Activated effector memory CD4-positive, alpha-beta T cell treated with anti-CD3 and anti-CD28 coated beads, Interleukin-2, amount 50 U/mL, for 16 hours (primary cell): ENCODE measurements at regions not wholly inside any gene's neighbourhood (a gene's known extent, or its start where the extent isn't known, plus 50 kb on each side); places are given as distances from the start of the nearest gene placed in this dataset.

Source experiments
- DNase-seq: peaks from one replicate; pipeline ENCODE4 v3.0.0-alpha.2; 2020

DNA sequence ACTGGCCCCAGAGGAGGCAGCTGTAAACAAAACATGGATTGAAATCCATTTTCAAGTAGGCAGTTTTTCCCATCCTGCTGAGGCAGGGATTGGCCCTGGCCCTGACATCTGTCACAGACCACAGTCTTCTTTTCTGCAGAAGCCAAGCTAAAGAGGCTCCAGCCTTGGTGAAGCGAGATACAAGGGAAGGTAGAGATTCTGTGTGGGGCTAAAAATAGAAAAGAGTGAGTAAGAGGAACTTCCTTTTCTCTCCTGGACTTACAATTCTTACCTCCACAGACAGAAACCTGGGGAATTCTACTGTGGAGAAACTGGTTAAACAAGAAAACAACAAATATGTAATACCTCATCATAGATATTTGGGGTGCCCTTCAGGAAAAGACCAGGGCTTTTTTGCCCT is 624.8 kb upstream of the FZD8 start:
- no peak for DNase-seq

DNA sequence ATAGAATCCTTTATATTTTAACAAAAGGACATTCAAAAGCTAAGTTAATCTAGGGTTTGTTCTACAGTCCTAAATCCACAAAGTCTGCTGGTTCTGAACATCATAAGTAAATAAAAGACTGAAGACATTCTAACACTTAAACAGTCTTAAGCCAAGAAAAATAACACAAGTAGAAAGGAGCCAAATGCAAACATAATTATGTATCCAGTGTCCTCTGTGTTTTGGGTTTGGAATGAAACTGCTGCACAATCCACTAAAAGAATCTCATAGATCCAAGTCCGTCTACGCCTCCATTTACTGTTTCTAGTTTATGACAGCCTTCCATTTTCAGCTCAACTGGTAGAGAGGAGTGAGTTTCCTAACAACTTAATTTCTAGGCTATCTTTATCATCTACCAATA is 623.6 kb upstream of the FZD8 start:
- no peak for DNase-seq

DNA sequence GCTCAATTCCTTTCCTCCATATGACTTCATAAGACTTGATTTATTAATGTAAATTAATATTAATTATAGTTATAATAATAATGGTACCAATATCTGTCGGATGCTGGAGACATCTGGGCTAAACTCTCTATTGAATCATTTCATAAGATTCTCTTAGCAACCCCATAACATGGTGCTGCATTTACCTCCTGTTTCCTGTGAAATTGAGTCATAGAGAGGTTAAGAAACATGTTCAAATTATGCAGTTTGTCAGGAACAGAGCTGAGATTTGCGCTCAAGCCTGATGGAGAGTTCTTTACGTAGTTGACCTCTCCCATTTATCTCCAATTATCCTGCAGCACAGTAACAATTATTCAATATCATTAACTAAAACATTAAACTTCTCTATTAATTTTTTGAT is 621.8 kb upstream of the FZD8 start:
- no peak for DNase-seq

DNA sequence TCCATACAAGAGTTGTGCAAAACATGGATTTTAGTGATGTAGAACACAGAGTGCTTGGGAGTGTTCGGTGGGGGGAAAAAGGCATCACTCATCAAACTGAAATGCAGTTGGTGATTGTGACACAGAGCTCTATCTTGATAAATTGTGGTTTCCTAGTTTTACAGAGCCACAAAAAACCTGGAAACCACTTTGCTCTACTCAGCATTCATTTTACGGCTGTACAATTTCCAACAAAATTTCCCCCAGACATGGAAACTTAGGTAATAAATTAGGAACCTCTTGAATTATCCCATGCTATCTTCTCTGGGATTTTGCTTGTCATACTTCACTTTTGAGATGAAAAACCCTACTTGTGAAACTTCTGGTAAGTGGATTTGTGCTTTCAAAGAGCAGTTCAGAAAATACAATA is 614.9 kb upstream of the FZD8 start:
- DNase-seq: no peak

DNA sequence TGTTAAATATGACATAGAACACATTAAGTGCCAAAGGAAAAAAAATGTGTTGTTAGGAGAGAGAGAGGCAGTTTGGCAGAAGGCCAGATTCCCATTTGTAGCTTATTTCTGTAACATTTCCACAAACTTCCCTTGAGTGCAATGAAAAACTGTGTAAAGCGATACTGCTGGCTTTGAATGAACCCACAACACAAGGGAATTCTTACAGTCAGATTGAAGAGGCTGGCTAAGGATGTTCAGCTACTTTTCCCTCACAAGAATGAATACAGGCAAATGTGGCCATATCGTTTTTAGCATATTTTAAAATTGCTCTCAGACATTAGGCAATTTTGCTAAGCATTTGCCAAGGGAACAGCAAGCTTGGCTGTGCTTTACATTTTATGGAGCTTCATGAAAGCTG is 614.1 kb upstream of the FZD8 start:
- no peak for DNase-seq

DNA sequence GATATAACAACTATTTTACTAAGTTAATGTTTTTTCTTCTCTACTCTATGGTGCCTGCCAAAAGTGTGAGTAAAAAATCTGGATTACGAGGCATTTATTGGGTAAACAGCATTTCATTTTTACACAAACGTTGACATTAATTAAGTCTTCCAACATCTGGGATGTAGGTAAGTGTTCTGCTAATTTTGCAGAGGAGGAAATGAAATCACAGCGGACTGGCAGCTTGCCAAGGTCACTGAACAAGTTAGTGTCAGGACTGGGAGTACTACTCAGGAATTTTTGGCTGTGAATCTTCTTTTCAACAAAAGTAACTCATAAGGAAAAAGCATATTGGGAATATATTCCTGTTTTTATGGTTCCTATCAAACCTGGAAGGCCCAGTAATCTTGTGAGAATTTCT is 612.1 kb upstream of the FZD8 start:
- DNase-seq: no peak

DNA sequence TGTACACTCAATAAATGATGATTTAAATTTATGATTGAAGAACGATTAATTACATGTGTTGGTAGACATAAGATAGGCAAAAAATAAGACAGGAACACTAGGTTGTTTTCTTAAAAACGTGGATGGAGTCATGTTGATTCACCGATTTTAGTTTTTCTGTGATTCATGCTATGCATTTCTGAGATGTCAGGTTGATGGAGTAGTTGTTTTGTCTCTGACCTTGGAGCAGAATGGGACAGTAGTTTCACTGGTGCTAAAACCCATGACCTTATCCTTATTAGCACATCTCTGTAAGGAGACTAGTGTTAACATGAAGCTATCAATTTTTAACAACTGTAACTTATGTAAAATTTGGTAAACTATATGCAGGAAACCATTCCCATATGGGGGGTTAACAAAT is 611.6 kb upstream of the FZD8 start:
- no peak for DNase-seq

DNA sequence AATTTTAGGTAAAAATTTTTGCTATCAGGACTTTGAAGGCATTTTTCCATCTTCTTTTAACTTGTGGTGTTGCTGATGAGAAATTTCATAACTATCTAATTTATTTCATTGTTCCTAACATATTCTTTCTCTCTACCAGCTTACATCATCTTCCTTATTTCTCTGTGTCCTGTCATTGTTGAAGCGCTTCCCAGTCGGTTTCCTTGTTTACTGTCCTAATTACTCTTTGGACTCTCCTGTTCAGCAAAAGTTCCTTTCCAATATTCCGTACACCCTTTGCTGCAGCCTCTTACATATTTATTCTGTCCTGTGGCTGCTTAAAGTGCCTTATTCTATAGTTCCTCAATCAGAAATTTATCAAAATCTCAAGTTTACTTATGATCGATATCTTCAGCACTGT is 609.0 kb upstream of the FZD8 start:
- DNase-seq: no peak

DNA sequence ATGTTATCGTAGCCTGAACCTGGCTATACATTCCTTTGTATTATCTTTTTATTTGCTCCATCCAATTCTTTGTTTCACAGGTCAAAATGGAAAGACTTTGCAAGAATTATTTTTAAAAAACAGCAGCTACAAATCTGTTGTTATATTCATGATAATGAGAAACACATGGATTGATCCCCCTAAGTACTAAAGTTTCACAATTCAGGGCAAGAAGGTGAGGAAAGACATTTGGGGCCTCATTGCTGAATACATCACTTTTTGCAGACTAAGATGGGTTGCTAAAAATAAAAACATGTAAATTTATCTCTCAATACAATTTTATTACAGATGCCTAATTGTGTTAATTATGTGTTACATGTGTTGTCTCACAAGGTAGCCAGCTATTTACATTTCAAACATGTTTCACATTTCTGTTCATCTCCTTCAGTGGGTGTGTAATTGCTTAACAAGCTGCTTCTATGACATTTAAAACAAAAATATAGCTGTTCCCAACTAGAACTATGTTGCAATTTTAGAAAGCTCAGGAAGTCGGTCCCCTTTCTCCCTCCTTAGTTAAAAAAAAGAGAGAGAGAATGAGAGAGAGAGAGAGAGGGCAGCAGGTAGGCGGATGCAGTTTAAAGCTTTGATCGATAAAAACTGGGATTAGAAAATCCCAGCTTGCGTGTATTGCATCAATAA is 606.3 kb upstream of the FZD8 start:
- DNase-seq: no peak

DNA sequence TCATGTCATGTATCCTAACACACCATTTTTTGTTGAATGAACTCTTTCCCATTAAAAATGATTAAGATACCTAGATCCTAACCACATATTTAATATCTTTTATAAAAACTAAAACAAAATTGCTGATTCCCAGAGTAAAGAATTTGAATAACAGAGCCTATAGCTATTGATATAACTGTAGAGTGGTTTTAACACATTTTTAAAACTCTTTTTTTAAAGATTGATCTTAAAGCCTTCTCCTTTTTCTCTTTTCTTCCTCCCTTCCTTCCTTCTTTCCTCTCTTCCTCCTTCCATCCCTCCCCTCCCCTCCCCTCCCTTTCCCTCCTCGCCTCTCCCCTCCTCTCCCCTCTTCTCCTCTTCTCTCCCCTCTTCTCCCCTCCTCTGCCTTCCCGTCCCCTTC is 605.4 kb upstream of the FZD8 start:
- no peak for DNase-seq

DNA sequence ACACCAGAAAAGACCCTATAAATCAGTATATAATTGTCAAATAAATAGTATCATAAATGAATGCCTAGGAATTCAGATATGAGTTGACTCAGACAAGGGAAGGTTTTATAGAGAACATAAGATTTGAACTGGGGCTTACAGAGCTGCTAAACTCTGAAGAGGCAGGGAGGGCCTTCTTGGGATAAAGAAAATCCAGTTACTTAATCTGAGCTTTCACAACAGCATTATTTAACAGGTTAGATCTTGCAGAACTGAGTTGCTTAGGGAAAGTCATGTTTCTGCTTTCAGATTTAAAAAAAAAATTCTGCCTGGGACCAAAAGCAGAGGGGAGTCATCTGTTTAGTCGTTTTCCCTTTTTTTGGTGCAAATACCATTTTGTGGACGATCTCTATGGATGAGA is 594.8 kb upstream of the FZD8 start:
- no peak for DNase-seq

DNA sequence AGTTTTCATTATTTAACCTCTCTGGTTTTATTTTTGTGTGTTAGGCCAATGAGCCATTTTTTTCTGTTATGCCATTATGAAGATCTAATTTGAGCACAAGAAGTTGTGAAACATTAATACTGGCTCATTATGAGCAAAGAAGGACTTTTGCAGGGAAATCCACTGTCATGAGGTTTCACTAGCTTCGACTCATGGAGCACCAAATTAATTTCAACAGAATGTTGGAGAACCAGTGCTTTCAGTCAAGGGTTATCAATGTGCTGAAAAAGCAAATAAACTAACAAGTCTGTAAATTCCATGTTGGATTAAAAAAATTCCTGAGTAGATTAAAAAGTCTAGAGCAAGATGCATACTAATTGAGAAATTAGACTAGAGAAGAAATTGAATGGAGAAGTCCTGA is 594.2 kb upstream of the FZD8 start:
- no peak for DNase-seq

DNA sequence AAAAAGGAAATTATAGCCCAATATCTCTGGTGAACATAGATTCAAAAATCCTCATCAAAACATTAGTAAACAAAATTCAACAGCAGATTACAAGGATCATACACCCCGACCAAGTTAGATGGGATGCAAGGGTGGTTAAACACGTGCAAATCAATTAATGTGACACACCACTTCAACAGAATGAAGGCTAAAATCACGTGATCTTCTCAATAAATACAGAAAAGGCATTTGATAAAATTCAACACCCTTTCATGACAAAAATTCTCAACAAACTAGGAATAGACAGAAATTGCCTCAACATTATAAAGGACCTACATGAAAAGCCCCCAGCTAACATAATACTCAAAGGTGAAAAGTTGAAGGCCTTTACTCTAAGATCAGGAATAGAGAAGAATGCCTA is 590.8 kb upstream of the FZD8 start:
- no peak for DNase-seq

DNA sequence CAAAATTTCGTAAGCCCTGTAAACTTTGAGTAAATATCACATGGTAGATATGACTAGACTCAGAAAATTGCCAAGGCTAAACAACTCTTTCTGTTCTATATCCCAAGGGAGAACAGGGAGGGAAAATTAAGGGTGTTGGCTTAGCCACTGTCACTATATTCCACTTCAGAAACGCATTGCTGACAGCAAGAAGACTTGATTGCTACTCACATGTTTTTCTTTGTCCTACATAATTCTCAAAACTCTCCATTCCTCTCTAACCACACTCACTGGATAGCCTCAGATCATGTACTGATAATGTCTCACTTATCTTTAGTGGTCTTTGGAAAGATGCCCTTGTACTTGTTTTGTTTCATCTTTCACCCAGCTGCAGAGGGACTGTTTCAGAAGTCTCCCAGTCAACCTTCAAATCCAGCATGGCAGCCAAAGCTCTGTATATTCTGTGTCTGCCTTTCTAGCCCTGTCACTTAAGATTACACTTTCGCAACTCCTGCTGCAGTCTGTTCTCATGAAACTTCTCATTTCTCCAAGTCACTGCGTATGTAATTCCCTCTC is 582.4 kb upstream of the FZD8 start:
- DNase-seq: no peak

DNA sequence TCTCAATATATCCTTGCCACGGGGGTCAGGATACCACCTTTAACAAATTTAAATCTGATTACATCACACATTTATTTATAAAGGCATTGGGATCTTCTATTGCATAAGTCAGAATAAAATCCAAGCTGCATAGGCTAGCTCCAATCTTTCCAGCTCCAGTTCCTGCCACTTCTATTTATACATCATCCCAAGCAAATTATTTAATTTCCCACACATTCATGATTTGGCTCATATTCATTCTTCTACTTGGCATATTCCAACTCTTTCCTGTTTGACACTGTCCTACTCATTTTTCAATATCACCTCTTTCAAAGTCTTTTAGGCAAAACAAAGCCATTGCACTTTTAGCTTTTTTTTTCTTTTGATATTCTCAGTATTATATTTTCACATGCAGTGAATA is 579.0 kb upstream of the FZD8 start:
- no peak for DNase-seq

DNA sequence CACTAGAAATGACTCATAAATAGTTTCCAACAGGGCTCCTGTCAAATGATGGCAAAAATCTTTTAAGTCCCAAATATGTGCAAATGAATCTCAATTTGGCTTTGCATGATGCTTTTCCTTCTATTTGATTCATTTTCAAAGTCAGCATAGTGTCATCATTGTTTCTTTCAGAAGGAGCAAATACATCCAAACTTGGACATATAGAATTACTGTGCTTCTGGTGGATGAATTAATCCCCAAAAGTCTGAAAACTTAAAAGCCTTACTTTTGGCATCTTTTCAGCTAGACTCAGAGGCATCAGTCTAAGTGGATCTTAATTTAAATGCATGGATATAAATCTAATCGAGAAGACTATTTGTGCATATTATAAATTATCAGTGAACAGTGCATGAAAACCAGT is 578.1 kb upstream of the FZD8 start:
- DNase-seq: no peak

DNA sequence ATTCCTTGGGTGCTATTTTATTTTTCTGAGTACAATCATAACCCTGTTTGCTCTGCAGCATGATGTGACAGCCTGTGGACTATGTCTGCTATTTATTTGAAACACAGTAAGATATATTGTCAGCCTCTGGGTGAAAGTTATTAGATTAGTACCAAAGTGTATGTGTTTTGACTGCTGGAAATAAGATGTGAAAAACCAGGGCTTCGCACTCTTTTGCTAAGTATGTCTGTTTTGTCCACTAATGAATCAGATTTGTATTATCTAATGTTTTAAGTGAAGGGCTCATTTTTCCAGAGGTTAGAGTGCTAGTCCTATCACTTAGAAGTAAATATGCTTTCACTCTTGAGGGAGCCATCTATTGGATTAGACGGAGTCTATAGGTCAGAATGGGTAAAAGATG is 569.8 kb upstream of the FZD8 start:
- DNase-seq: no peak

DNA sequence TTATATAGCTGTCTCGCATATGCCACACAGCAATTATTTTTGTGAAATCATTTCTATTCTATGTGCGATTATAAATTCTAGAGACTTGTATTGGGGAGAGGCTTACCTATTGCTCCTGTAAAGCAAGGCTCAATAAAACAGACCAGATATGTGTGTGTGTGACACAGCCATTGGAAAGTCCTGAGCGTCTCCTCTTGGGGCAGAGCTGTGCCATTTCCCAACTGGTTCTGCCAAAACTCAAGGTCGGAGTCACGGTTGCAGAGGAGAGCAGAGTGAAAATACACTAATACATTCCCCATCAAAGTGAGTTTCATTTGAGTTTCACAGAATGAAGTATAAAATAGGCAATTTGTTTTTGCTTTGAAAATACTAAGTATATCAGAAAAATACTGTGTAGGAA is 567.4 kb upstream of the FZD8 start:
- DNase-seq: no peak

DNA sequence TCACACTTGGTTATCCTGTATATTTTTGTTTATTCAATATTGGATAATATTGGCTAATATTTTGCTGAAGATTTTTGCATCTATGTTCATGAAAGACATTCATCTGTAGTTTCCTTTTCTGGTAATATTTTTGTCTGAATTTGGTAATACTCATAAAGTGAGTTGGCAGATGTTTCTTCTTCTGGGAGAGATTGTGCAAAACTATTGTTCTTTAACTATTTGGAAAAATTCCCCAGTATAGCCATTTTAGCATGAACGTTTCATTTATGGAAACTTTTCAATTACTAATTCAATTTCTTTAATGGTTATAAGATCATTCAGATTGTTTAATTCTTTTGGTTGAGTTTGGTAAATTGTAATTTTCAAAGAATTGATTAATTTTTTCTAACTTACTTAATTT is 560.8 kb upstream of the FZD8 start:
- DNase-seq: no peak

DNA sequence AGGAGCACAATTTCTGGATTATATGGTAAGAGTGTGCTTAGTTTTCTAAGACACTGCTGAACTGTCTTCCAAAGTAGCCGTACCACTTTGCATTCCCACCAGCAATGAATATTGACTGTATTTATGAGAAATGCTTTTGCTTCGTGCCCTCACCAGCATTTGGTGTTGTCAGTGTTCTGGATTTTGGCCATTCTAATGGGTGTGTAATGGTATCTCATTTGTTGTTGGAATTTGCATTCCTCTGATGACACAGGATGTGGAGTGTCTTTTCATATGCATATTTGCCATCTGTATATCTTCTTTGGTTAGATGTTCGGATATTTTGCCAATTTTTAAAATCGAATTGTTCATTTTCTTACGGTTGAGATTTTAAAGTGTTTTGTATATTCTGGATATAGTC is 558.5 kb upstream of the FZD8 start:
- DNase-seq: no peak

DNA sequence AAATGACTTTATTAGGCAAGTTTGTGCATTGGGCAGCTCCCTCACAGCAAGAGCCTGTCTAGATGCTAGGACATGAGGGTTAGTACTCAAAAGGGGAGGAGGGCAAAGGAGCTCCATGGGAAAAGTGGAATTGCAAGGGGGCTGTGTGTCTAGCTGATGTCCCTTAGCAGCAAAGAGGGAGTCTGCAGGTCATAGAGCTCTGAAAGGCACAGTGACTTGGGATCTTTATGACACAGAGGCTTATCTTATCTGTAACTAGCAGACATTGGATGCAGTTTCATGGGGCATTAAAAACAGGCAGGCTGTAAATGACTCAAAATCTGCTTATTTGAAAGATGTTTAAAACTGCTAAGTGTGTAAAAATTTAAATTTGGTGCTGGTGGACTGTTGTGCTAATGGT is 556.2 kb upstream of the FZD8 start:
- DNase-seq: no peak

DNA sequence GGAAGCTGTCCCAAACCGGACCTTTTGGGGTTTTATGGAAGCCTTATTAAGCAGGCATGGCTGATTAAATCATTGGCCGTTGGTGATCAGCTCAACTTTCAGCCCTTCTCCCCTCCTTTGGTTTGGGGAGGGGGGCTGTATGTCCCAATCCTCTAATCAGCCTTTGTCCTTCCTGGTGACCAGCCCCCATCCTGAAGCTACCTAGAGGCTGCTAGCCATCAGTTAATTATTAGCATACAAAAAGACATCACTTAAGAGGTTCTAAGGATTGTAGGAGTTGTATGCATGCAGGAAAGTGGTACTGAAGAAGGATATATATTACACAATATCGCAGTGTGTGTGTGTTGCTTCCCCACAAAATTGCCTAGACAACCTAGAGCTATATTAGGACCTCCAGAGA is 553.3 kb upstream of the FZD8 start:
- no peak for DNase-seq

DNA sequence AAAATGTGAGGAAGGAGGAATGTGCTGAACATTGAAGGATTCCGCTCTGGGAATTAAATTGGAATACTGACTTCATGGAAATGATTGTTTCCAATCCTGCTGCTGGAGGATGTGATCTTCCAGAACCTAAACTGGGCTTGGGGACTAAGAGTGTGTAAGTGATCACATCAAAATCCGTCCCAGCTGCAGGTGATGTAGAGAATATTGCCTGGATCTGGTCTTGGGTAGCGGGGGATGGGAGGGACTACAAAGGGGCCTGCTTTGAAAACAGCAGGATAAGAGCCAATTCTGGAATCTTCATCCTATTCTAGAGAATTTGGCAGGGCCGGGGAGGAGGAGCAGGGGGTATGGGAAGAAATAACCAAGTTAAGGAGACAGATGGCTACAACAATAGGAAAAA is 552.2 kb upstream of the FZD8 start:
- DNase-seq: no peak

DNA sequence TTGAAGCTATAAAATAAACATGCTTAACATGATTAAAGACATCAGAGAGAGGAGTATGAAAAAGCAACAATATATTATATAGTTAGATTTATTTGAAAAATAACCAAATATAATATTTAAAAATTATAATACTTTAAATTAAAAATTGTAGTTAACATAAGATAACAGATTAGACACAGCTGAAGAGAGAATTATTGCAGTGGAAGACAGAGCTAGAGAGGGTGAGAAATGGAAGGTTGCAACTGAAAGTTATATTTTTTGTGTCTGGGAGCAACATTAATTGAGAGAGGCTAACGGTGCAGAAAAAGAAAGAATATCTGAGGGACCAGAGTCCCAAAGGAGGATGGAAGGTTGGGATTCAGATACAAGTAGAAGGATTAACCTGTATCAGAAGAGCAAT is 548.9 kb upstream of the FZD8 start:
- no peak for DNase-seq

DNA sequence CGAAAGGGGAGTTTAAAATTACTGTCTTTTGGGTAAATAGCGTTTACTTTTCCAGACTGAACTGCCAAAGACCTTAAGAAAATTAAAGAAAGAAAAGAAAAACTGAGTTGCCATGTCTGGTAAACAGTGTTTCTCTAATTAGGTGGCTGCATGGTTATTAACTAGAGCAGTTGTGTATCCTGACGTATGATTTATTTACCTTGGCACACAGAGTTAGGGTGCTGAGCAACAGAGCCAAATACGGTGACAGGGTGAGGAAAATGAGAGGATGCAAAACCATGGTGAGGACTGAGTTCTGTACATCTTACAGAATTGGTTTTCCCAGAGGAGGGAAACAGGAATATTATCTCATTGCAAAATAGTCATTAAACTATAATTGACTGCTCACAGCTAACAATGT is 546.4 kb upstream of the FZD8 start:
- no peak for DNase-seq

DNA sequence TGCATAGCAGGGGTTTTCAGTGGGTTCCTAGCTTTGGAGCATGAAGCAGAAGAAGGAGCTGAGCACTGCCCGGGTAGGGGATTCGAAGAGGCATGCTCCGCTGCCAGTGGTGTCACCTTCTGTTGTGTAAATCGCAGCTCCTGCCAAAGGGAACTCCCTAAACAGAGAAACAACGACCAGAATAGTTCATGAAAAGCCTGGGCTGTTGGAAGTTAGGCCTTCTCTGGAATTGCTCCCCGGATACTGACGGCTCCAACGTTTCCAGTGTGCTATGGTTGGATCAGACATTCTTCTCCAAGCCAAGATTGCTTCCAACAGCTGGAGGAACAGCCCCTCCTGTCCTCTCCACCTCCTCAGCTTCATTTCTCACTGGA is 546.0 kb upstream of the FZD8 start:
- no peak for DNase-seq
